ENCODE measurements at regions not wholly inside any gene's neighbourhood (a gene's known extent, or its start where the extent isn't known, plus 50 kb on each side); places are given as distances from the start of the nearest gene placed in this dataset.

DNA sequence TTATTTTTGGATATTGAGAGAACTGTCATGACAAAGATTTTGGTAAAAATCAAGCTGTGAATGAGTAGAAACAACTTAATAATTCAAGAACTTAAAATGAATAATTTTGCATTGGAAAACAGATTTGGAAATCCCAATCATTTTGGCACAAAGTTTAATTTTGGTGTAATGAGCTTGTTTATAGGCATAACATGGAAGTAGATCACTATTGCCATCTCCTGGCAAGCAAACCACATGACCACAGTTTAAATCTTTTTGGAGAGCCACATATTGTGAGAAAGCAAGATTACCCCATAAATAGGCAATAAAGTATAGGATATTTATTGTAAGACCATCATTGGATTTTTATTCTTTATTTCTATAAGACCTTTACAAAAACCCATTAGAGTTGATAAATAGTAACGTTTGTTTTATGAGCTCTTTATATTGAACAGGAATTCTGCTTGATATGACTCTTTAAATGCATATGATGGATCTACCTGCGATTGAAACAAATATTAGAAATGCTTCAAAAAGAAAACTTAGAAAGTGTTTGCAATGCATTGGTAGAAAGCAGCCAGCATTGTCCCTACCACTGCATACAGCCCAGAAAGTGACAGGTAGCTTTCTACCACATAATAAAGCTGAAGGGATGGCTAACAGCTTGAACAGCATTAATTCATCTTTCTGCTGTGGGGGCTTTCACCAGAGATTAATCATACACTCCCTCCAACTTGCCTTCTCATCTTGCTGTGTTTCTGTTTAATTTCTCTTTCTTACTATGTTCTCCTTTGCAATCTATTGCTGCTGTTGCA, 766.8 kb downstream of the TBL1XR1 start:
- no peak for DNase-seq (ENCODE audit: low read depth)

DNA sequence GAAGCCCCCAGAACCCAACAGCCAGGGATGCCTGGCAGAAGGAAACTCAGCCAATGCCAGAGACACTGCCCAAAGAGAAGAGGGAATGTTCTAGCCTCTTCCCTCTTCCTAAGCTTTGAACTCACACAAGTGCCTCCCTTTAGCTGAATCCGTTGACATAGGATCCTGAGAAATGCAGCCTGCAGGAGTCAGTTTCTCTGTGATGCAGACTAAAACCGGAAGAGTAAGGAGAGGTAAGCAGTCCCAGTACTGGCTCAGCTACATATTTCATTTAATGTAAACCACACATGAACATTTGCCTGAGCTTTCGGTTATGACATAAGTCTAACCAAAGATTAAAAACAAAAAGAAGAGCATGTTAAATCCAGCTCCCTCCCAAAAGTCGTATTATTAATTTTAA, 768.7 kb downstream of the TBL1XR1 start:
- no peak for DNase-seq (ENCODE audit: low read depth)

DNA sequence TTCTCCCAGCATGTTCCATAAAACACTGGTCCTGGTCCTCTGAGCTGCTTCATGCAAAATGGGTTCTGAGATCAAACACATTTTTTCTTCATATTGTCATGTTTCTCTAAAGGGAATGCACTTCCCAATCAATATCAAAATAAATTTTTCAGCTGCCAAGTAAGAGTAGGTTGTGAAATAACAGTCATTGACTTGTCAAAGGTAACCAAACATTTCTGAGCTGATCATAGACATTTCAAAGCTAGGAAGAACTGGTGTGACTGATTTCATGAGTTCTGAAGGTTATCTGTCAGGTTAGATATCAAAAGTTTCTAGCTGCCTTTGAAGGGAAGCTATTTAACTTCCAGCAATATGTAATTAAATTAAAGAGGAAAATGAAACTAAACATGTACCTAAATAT, 770.9 kb downstream of the TBL1XR1 start:
- no peak for DNase-seq (ENCODE audit: low read depth)

DNA sequence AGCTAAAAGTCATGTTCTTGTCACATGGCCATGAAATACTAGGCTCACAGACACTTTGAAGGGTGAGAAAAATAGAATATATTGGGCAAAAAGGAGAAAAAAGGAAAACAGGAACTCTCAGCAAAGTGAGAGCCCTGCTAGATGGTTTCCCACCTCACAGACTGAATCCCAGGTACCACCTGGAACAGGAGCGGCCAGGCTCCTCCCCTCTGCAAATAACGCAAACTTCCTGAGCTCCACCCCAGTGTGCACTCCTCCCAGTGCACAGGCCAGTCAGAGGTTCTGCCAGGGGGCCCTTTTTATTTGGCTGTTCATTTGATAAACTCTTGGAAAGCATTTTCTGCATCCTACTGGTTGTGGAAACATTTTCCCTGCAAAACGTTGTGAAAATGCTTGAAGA, 780.4 kb downstream of the TBL1XR1 start:
- DNase-seq (ENCODE audit: low read depth): no peak

DNA sequence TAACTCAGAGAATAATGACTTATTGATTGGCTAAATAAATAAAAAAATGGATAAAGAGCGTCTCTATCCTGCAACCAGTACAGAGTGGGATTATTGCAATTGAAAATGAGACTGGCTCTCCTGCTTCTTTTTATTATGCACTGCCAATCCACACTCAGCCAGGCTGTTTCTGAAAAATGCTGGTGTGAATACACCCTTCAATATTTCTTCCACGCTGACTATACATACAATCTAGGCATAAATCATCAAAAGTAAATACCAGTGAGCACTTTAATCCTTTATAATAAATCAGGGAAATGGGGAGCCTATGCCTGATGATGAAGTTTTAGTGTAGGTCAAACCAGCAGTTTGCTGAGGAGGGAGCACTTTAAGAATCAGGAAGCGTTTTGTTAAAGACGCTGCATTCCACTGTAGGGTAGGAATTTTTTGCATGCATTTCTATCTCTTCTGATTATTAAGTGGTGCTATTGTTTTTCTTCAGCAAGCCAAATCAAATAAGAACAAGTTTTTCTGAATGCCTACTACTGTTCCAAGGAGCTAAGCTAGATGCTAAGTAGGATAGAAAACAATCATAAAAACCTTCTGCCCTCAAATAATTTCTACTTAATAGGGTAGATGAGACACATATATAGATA, 781.5 kb downstream of the TBL1XR1 start:
- DNase-seq (ENCODE audit: low read depth): no peak

DNA sequence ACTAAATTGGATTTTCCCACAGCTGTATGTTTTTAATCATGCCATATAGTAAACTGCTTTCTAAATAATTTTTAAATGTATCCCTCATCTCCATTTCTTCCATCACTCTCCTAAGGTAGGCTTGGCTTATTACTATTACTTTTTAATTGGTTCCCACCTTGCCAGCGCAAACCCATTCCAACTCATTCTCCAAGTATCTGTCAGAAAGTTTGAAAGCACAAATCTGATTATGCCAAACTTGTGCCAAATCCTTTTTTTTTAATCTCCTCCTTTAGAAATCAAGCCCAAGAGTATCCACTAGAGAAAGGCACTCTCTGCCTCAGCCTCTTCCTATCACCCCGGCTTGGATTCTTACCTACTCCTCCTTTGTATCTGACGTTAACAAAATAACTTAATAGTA, 784.5 kb downstream of the TBL1XR1 start:
- no peak for DNase-seq (ENCODE audit: low read depth)

DNA sequence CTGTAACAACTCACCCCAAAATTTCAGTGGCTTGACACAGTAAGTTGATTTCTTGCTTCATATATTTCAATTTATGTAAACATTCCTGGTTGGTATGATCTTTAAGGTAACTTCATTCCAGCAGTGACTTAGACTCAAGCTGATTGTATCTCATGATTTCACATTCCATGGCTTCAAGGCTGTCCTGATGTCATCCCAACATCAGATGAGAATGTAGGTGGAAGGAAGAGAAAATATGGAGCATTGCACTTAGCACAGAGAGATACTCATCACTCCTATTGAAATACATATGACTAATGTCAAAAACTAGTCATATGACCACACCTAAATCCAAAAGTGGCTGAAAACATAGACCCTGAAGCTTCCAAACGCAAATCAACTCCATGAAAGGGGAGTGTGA, 793.8 kb downstream of the TBL1XR1 start:
- DNase-seq (ENCODE audit: low read depth): no peak

DNA sequence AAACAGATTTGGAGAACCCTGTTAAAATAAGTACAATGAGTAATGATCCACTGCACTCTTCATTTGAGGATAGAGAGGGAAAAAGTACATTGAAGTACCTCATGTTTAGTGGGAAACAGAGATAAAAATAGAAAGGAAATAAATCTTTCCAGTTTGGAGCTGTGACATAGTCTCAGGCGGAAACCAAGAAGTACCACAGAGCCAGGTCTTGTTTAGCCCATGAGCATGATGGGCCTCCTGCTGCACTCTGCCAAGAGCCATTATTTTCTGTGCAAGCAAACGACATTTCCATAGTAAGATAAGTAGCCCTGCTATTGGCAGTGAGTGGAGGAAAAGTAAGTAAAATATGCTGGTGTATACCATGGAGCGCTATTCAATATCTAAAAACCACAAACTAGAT, 796.1 kb downstream of the TBL1XR1 start:
- DNase-seq (ENCODE audit: low read depth): no peak

DNA sequence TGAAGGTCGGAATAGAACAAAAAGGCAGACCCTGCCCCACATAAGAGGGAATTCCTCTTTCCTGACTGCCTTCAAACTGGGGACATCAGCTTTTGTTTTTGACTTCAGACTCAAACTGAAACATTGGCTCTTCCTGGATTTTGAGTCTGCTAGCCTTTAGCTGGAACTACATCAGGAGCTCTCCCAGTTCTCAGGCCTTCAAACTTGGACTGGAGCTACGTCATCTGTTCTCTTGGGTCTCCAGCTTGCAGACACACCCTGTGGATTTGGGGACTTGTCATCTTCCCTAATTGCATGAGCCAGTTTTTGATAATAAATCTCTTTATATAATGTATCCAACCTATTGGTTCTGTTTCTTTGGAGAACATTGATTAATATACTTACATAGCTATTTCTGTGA, 798.1 kb downstream of the TBL1XR1 start:
- no peak for DNase-seq (ENCODE audit: low read depth)

DNA sequence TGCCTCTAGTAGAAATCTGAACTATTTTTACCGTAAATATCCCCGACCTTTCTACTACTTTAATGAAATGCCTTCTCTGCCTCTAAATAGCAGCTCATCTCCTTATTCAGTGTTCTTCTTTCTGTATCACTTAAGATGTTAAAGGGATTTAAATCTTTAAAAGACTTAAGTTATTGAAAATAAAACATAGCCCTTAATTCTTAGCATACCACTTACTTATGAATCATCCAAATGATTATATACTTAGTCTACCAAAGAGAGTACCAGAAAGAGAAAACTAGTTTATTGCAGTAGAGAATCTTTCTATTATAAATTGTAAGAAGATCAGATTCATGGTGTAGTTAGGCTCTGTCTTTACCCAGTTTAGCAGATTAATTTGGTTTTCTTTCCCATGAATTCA, 802.0 kb downstream of the TBL1XR1 start:
- no peak for DNase-seq (ENCODE audit: low read depth)

DNA sequence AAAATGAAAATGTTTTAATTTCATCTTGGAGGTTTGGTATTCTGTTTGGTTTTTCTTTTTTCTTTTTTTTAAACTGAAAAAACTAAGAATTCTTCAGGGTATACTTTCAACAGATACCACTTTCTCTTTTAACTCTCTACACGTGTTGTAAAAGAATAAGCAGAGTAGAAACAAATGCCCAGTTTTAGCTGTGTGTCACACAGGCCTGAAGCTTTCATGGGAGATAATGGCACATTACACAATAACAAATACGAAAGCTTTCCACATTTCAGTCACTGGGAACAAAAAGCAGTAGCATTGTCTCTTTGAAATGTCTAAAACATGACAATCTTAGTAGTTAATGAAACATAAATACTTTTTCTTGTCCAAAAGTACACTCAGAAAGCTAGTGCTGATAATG, 818.5 kb downstream of the TBL1XR1 start:
- DNase-seq (ENCODE audit: low read depth): no peak

DNA sequence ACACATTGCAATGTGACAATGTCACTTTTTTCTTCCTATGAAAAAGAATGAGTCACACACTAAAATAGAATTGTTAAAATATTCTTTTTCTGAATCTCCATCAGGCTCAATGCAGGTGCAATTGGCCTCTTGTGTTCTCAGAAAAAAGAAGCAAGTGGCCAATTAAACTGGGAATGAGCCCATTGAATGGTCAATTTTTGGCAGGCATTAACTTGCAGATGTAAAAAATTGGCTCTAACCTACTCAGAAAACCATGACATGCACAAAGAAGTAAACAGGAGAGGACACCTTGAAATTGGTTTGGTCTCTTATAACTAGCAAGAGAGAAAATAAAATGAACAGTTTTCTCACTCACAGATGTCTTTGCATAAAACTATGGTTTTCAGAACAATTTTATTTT, 820.8 kb downstream of the TBL1XR1 start:
- DNase-seq (ENCODE audit: low read depth): no peak

DNA sequence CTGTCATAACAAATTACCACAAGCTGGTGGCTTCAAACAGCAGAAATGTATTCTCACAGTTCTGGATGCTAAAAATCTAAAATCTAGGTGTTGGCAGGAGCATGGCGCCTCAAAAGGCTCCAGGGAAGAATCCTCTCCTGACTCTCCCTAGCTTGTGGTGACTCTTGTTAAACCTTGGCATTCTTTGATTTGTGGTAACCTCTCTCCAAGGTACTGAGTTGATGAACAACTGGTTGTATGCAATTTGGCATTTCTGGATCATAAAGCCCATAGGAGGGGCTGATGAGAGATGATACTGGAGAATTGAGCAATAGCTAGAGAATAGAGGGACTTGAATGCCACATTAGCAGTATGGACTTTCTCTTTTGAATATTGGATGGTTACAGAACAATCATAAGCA, 821.8 kb downstream of the TBL1XR1 start:
- DNase-seq (ENCODE audit: low read depth): no peak

DNA sequence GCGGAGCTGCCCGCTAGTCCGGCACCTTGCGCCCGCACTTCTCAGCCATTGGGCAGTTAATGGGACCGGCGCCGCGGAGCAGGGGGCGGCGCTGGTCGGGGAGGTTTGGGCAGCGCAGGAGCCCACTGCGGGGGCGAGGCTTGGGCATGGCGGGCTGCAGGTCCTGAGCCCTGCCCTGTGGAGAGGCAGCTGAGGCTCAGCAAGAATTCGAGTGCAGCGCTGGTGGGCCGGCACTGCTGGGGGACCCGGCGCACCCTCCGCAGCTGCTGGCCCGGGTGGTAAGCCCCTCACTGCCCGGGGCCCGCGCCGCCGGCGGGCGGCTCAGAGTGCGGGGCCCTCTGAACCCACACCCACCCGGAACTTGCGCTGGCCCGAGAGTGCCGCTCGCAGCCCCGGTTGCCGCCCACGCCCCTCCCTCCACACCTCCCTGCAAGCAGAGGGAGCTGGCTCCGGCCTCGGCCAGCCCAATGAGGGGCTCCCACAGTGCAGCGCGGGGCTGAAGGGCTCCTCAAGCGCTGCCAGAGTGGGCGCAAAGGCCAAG, 835.0 kb downstream of the TBL1XR1 start:
- no peak for DNase-seq (ENCODE audit: low read depth)

DNA sequence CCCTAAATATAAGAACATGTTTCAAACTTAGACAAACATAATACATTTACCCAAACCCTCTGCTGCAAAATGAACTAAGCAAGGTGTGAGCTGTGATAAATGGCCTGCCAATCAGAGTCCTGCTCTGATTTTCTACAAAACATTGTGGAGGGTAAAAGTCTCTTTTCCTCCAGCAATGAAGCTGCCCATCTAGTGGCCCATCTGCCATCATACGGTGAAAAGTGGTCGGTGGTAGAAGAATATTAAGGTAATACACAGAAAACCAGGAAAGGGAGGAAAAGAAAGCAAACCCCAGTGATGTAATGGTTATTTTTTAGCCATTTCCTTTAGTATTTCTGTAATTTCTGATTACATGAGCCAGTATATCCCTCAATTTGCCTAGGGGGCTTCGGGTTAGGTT, 838.1 kb downstream of the TBL1XR1 start:
- DNase-seq (ENCODE audit: low read depth): no peak

DNA sequence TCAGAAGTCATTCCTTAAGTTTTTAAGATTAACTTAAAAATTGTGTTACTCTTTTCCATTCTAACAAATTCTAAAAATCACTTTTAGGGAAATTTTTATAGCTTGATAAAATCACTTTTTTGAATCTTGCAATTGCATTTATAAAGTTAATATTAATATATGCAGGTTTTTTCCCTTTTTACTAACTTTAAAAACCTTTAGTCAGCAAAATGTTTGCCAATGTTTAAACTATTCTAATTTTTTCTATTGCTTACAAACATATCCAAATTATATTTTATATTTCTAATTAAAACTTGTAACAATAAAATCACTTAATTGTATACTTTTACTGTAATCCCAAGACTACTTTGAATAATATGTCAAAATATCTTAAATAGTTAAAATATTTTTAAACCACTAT, 839.4 kb downstream of the TBL1XR1 start:
- DNase-seq (ENCODE audit: low read depth): no peak

DNA sequence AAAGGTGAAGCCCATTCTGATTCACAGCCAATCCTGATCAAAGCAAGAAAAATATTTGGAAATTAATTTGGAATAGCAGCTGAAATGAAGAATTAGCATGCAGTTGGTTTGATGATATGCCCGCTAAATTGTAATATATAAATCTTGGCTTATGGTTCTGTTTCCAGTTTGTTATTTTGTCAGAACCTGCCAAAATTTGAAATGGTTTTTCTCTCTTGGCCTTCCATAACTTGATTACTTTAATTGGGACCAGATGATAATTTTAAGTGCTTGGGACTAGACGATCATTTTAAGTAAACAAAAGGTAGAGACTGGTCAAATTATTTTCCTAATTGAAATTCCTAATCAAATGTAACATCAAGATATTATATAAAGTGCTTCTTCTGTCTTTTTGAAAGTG, 842.4 kb downstream of the TBL1XR1 start:
- no peak for DNase-seq (ENCODE audit: low read depth)

DNA sequence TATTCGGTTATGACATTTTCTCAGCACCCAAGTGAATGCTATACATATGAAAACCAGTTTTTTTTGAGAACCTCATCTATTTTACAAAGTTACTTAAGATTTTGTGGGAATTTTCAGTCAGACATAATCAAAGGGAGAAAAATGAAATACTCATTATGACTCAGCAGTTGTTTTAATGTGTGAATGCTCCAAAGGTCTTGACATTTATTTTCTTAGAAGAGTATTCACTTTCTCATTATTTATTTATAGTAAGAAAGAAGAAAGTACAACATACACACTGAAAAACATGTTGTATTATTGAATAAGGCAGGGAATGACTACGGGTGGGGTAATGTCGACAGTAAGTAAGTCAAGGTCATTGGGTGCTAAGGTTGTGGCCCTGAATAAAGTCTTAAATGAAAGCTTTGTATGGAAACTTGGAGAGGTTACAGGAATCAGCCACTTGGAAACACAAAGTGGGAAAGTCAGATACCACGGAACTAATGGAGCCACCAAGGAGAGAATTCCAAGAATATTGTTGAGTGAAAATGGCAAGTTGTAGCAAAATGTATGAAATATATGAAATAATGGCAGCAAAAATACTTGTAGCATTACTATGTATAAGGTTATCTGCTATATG, 844.5 kb downstream of the TBL1XR1 start:
- DNase-seq (ENCODE audit: low read depth): no peak

DNA sequence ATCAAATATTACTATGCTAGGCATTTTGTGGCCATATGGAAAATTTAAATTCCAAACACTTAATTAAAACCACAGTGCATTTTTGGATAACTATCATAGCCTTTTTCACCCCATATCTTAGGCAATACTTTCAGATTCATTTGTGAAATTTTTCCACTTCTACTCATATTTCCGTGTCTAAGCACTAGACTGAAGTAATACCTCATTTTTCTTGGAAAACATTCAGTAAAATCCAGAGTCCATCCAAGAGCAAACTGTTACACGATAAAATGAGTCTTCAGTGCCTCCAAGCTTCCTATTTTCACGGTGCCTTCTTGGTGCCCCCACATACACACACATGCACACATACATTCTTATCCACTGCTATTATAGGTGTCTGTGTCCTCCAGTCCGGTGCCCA, 845.9 kb downstream of the TBL1XR1 start:
- DNase-seq (ENCODE audit: low read depth): no peak

DNA sequence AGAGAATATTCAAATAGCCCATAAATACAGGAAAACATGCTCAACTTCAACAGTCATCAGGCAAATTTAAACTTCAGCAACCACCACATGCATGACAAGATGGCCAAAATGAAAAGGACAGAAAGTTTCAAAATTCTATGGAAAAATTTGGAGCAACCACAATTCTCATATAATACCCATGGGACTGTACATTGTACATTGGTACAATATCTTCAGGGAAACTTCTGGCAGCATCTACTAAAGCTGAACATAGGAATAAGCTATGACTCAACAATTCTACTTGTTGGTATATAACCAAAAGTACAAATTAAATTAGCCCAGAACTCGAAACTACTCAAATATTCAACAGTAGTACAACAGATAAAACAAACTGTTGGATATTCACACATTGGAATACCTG, 847.6 kb downstream of the TBL1XR1 start:
- DNase-seq (ENCODE audit: low read depth): no peak

DNA sequence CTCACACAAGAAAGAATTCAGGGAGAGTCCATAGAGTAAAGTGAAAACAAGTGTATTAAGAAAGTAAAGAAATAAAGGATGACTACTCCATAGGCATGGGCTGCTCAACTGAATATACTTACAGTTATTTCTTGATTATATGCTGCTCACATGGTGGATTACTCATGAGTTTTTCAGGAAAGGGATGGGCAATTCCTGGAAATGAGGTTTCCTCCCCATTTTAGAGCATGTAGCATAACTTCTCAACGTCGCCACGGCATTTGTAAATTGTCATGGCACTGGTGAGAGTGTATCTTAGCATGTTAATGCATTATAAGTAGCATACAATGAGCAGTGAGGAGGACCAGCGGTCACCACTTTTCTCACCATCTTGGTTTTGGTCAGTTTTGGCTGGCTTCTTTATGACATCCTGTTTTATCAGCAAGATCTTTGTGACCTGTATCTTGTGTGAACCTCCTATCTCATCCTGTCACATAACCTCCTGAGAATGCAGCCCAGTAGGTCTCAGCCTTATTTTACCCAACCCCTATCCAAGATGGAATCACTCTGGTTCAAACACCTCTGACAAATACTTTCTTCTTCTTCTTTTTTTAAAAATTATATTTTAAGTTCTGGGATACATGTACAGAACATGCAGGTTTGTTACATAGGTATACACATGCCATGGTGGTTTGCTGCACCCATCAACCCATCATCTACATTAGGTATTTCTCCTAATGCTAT, 849.7 kb downstream of the TBL1XR1 start:
- no peak for DNase-seq (ENCODE audit: low read depth)

DNA sequence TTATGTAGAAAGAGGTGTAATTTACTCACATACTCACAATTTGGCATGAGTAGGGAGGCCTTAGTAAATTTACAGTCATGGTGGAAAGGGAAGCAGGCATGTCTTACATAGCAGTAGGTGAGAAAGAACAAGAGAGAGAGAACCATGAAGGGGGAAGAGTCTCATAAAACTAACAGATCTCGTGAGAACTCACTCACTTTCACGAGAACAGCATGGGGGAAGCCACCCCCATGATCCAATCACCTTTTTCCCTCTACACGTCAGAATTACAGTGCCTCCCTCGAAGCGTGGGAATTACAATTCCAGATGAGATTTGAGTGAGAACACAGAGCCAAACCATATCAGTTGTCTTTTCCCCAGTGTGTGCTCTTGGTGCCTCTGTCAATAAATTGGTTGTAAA, 855.3 kb downstream of the TBL1XR1 start:
- no peak for DNase-seq (ENCODE audit: low read depth)

DNA sequence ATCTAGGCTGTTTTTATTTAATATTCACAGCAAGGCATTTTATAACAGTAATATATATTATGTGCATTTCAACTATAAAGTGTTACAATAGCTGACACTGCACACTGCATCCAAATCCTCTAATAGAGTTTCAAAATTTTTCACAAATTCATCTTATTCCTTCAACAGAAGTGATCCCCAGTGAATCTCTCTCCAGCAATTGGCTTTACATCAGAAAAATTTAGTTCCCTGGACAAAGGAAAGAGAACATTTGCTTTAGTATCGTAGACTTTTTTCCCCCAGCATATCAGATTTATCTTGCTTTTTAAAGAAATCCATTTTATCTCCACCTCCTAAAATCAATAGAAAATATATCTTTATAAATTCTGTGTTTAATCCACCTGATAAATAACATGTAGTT, 868.6 kb downstream of the TBL1XR1 start:
- no peak for DNase-seq (ENCODE audit: low read depth)
